HG02870 (cell line): ENCODE measurements at regions not wholly inside any gene's neighbourhood (a gene's known extent, or its start where the extent isn't known, plus 50 kb on each side); places are given as distances from the start of the nearest gene placed in this dataset.
"Not testable (repeated sequence)": the region's sequence is repeated elsewhere in the genome, so short reads cannot be mapped to it uniquely, and the experiment has no call there.

Source experiments
- ATAC-seq: cut with Tn5 transposase; IDR thresholded peaks from one replicate; pipeline ENCODE4 v1.9.1; 2021; ENCODE audit warnings: mild to moderate bottlenecking, moderate library complexity; ENCODE audit not compliant: unreplicated experiment

DNA sequence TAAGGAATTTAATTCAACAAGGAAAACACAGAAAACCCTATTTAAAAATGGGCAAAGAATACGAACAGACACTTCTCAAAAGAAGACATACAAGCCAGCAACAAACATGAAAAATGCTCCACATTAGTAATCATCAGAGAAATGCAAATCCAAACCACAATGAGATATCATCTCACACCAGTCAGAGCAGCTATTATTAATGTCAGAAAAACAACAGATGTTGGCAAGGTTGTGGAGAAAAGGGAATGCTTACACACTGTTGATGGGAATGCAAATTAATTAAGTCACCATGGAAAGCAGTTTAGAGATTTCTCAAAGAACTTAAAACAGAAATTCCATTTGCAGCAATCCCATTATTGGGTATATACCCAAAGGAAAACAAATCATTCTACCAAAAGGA is 55.2 kb downstream of the GCC1 start:
- no peak for ATAC-seq

GRCh38 chr7:127527561-127527960 is 57.8 kb downstream of the GCC1 start:
- no peak for ATAC-seq

GRCh38 chr7:127525866-127526480 is 59.4 kb downstream of the GCC1 start:
- ATAC-seq = no peak

DNA sequence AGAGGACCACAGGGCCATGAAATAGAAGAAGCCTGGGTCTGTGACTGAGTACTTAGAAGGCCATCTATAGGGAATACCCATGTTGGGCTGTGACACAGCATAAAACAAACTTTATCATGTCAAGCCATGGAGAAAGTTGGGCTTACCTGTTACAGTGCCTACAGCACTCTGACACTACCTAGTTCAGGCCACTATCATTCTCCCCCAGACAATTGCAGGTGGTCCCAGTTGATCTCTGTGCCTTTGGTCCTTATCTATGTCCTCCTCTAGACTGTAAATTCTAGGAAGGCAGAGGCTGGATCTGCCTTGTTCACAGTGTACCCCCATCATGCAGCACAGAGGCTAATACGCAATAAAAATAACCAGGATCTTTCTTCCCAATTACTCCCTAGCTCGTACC is 69.1 kb downstream of the GCC1 start:
- ATAC-seq = no peak

DNA sequence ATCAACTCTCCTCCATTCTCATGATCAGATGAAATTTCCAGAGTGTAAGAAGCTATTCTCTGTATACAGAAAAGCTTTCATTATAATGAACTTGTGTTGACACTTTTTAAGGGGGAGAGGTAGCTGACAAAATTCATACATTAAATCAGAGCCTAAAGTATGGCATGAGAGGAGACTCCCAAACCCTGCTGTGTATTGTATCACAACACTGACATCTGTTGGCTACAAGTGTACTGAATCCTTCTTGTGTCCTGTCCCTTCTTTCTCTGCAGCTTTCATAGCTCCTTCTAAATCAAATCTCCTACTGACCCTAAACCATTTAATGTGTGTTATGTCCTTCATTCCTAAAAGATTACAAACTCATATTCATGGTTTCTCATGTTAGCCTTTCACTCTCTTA is 70.9 kb downstream of the GCC1 start:
- no peak for ATAC-seq

- ATAC-seq = no peak
These were observed 72.1 kb downstream of the GCC1 start for GRCh38 chr7:127513311-127513710.

DNA sequence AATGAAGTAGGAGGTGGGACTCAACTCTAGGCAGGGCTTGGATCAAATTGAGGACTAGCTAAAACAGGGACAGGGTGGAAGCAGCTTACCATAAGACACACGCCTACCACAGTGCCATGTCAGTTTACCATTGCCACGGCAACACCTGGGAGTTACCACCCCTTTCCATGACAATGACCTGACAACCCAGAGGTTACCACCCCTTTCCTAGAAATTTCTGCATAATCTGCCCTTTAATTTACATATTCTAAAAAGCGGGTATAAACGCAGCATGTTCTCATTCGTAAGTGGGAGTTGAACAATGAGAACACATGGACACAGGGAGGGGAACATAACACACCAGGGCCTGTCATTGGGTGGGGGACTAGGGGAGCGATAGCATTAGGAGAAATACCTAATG is 72.7 kb downstream of the GCC1 start:
- ATAC-seq = no peak

- ATAC-seq = no peak
These were observed 80.7 kb downstream of the GCC1 start for GRCh38 chr7:127504715-127505114.

- ATAC-seq = no peak
These were observed 83.6 kb downstream of the GCC1 start for GRCh38 chr7:127501817-127502216.

GRCh38 chr7:127487381-127487780 is 94.9 kb upstream of the ZNF800 start:
- ATAC-seq = no peak

DNA sequence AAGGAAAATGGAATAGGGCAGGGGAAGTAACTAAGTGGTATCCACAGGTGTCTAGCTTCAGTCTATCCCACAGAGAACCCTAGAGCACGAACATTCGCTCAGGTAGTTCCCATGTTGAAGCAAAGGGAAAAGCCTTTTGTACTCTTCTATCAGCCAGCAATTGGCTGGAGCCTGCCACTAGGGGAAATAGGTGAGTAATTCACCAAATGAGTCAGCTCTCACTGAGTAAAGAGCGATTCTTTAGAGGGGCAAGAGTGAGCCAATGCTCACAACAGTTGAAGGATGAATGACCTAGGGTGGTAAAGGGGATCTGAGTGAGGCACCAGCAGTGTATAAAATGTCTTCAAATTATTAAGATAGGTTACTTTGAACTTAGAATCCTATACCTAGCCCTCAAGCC is 94.1 kb upstream of the ZNF800 start:
- ATAC-seq = no peak

DNA sequence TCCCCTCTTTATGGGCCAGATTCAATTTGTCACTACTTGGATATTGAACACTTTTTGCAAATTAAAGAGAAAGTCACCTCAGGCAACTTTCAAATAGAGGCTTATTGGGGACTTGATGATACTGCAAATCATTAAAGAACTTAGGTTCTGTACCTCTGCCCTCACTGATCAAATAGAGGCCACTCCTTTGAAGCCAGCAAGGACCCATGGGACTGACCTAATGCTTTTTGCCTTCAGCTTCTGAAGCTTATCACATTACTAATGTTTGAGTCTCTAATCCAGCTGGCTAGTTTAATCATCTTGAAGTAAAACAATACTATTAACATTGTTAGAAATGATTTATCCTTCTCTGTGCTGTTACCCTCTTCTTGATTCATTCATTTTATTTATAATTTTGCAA is 93.0 kb upstream of the ZNF800 start:
- no peak for ATAC-seq

- ATAC-seq = no peak
These were observed 92.4 kb upstream of the ZNF800 start for GRCh38 chr7:127484954-127485353.

DNA sequence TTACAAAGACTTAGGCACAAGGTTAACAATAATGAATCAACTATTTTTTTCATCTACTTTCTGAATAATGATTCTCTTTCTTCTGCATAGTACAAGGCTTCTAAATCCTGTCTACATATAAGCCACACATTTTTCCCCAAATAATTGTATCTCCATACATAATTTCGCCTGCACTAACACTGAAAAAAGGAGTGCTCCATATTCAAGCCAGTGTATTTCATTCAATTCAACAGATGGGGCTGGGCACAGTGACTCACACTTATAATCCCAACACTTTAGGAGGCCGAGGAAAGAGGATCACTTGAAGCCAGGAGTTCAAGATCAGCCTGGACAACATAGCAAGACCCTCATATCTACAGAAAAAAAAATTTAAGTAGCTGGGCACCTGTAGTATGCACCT is 86.0 kb upstream of the ZNF800 start:
- no peak for ATAC-seq

GRCh38 chr7:127478024-127478355 is 85.5 kb upstream of the ZNF800 start:
- no peak for ATAC-seq

- ATAC-seq = no peak
These were observed 85.0 kb upstream of the ZNF800 start for GRCh38 chr7:127477295-127478023.

DNA sequence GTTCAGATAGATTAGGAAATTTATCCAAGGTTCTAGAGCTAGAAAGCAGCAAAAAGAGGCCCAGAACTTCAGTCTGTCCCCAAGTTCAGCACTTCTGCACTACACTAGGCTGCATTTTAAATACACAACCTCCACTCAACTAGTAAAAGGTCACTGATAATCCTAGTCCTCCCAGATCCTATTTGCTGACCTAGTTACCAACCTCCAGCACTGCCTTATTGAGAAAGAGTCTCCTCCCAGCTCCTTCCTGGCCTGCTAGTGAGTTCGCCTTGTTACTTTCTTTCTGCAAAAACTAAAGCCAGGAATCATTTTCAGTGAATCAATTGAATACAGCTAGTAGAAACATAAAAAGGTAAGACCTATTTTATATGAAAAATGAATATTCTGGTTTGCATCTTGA is 84.1 kb upstream of the ZNF800 start:
- ATAC-seq = no peak

GRCh38 chr7:127474457-127474856 is 81.9 kb upstream of the ZNF800 start:
- ATAC-seq = no peak

DNA sequence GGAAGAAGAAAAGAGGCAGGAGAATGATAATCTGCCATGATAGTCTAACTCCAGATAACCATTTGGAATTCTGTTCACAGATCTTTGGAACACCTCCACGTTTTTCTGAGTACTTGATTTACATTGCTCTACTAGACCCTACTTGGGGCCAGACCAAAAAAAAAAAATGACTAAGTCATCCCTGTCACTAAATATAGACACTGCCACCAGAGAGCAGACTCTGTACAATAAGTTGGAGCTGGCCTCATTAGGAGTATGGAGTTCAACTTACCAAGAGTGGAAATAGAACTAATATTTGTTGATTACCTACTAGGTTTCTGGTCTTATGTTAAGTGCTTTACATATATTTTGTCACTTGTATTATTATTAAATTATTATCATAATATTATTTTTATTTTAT is 80.9 kb upstream of the ZNF800 start:
- no peak for ATAC-seq

DNA sequence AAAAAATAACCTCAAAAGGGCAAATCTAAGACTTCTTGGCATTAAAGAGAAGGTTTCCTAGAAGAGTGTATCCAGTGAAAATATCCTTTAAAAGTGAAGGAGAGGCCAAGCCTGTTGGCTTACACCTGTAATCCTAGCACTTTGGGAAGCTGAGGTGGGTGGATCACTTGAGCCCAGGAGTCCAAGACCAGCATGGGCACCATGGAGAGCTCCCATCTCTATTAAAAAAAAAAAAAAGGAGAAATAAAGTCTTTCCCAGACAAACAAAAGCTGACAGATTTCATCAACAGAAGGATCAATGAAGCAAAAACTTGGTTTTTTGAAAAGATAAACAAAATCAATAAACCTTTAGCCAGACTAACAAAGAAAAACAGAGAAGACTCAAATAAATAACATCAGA is 67.6 kb upstream of the ZNF800 start:
- ATAC-seq = no peak

- ATAC-seq = not testable (repeated sequence)
These were observed 58.8 kb upstream of the ZNF800 start for GRCh38 chr7:127451258-127451657.

DNA sequence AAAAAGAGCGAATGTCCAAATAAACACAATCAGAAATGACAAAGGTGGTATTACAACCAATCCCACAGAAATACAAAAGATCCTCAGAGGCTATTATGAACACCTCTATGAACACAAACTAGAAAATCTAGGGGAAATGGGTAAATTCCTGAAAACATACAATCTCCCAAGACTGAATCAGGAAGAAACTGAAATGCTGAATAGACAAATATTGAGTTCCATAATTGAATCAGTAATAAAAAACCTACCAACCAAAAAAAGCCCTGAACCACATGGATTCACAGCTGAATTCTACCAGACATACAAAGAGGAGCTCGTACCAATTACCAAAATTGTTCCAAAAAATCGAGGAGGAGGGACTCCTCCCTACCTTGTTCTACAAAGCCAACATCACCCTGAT is 56.1 kb upstream of the ZNF800 start:
- no peak for ATAC-seq

- ATAC-seq = peak; percentile 100
These were observed 54.9 kb upstream of the ZNF800 start for GRCh38 chr7:127447326-127447945.
